Bronchial epithelial cell (primary cell): ENCODE measurements at regions not wholly inside any gene's neighbourhood (a gene's known extent, or its start where the extent isn't known, plus 50 kb on each side); places are given as distances from the start of the nearest gene placed in this dataset.

Source experiments
- DNase-seq: peaks from one replicate; pipeline ENCODE4 v3.0.0-alpha.2; 2010; ENCODE audit warnings: low read depth
- FAIRE-seq: peaks from 2 replicates; lab custom pipeline; 2011; peaks lifted over from hg19 to GRCh38; lab: Jason Lieb, UNC
- H3K27me3 ChIP-seq: 2 replicates; pipeline ENCODE4 v1.5.1; 2011; ENCODE audit warnings: low read length; ENCODE audit not compliant: control insufficient read depth, insufficient read depth
- H3K36me3 ChIP-seq: 2 replicates; pipeline ENCODE4 v1.5.1; 2011; ENCODE audit warnings: low read length; ENCODE audit not compliant: control insufficient read depth, insufficient read depth
- H3K4me3 ChIP-seq: 2 replicates; pipeline ENCODE4 v1.5.1; 2011; ENCODE audit warnings: mild to moderate bottlenecking, low read depth, low read length, control low read depth
- TF ChIP-seq, protein P1 (sequence below): IDR thresholded peaks from 2 replicates; pipeline ENCODE4 v1.5.1; 2011; ENCODE audit warnings: mild to moderate bottlenecking, moderate library complexity, low read length, control low read depth, inconsistent platforms; ENCODE audit not compliant: insufficient read depth, severe bottlenecking

DNA sequence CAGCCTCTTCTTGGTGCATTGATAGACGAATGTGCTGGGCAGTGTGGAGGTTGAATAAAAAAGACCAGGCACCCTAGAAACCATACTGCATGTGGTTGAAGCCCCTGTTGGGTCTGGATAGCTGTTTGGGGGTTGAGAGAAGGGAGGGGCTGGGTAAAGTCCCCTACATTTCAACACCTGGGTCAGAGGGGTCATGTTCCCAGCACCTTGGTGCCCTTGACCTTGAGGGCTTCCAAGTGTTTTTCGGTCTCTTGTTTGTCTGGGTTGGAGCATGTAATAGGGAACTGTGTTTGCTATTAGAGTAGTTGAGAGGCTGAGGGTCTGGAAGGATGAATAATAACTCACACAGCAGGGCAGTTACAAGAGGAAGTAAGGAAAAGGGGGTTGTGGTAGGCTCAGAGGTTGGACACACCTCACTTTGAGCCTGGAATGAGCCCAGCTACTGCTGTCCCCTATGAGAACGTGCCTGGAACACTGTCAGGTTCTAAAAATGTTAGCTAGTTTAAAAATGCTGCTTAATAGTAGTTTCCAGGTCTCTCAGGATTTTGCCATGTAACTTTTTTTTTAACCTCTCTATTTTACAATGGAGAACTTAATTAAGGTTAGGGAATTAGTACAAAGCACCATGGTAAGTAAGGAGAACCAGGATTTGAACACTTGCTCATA, 155.2 kb upstream of the SPRY4 start:
- no peak overlapping the region for H3K4me3 ChIP-seq
- TF ChIP-seq, protein P1, sequence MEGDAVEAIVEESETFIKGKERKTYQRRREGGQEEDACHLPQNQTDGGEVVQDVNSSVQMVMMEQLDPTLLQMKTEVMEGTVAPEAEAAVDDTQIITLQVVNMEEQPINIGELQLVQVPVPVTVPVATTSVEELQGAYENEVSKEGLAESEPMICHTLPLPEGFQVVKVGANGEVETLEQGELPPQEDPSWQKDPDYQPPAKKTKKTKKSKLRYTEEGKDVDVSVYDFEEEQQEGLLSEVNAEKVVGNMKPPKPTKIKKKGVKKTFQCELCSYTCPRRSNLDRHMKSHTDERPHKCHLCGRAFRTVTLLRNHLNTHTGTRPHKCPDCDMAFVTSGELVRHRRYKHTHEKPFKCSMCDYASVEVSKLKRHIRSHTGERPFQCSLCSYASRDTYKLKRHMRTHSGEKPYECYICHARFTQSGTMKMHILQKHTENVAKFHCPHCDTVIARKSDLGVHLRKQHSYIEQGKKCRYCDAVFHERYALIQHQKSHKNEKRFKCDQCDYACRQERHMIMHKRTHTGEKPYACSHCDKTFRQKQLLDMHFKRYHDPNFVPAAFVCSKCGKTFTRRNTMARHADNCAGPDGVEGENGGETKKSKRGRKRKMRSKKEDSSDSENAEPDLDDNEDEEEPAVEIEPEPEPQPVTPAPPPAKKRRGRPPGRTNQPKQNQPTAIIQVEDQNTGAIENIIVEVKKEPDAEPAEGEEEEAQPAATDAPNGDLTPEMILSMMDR = no peak
- DNase-seq = no peak
- H3K36me3 ChIP-seq = no peaks in the 10 kb centered on the region
- no peaks in the 10 kb centered on the region for H3K27me3 ChIP-seq
- FAIRE-seq = no peak

DNA sequence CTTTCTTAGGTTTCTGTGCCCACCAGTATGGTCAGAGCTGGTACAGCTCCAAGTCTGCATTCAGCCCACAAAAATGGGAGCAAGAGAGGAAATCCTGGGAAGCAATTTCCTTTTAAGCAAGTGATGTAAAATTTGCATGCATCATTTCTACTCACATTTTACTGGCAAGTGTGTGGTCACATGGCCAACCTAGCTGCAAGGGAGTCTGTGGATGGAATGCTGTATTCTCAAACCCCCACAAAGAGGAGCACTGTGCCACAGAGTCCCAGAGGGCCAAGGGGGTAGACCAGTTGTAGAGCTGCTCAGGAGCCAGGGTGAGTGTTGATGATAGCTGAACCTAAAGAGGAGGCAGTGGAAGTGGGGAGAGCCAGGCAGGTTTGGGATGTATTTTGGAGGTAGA, 154.3 kb upstream of the SPRY4 start:
- Histone ChIP-seq H3K36me3 (no peaks in the 10 kb centered on the region), H3K4me3 (no peak overlapping the region), H3K27me3 (no peaks in the 10 kb centered on the region)
- TF ChIP-seq, protein P1 = no peak
- no peak for DNase-seq
- FAIRE-seq = no peak

DNA sequence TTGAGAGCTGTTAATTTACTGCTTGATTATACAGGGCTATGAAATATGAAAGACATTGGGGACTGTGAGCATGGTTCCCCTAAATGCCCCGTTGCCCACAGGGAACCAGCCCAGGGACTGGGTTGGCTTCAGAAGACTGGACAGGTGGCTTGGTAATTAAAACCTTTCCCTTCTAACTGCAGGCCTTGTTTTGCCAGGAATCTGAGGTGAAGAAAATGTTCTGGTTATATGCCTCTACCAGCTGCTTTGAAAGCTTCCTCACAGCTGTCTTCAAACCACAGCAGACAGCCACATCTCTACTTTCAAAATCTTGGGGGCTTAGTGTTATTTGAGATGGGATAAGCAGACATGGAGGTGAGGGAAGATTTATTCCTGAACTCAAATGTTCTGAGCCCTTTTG, 153.3 kb upstream of the SPRY4 start:
- no peak for FAIRE-seq
- TF ChIP-seq, protein P1 = no peak
- H3K36me3 ChIP-seq = no peaks in the 10 kb centered on the region
- H3K4me3 ChIP-seq = no peak overlapping the region
- H3K27me3 ChIP-seq = no peaks in the 10 kb centered on the region
- no peak for DNase-seq

DNA sequence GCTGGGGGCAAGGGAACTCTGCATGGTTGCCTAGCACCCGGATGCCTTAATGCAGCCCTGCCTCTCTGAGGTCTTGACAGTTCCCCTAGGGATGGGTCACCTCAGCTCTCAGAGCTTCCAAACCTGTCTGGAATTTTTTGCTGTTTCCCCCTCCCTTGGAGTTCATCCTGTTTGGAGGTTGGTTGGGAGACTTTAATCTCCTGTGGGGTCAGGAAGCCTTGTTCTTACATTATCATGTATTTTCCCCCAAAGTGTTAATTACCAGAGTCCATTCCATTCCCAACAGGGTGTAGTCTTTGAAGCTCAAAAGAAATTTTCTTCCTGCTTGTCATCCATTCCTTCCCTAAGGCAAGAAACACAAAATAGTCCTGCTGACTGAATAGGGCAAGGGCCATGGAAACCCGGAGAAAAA, 150.3 kb upstream of the SPRY4 start:
- TF ChIP-seq, protein P1 = no peak
- FAIRE-seq (no peak), DNase-seq (peak; percentile 37)
- H3K27me3 ChIP-seq = no peaks in the 10 kb centered on the region
- no peaks in the 10 kb centered on the region for H3K36me3 ChIP-seq
- H3K4me3 ChIP-seq = no peak overlapping the region

DNA sequence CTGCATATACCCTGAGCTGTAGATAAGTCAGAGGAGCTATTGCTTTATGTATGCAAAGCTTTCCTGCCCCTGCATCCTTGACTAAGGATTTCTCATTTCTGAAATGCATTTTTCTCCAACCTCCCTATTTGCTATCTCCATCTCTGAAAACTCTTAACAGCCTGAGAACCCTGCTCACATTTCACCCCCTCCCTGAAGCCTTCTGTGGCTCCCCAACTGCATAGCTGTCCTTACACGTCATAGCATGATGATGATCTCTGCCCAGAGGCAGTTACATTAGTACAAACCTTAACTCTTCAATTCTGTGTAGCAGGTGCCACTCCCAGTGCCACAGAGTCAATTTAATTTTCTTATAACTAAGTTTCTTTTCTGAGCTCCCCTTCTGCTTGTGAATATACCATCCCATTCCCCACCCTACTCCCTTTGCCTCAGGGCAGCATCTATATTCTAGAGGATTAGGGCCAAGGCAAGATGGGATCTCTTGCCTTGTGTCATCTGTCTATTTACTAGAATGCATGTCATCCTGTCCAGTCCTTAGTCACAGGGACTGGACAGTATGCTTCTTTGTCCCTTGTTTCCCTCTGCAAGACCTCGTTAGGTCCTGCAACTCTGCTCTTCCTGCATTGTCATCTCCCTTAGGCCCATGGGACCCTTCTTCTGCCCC, 149.7 kb upstream of the SPRY4 start:
- Histone ChIP-seq H3K4me3 (no peak overlapping the region), H3K27me3 (no peaks in the 10 kb centered on the region), H3K36me3 (no peaks in the 10 kb centered on the region)
- FAIRE-seq (no peak), DNase-seq (peak; percentile 71)
- TF ChIP-seq, protein P1 = no peak
